HS-27A (cell line): ENCODE measurements at regions not wholly inside any gene's neighbourhood (a gene's known extent, or its start where the extent isn't known, plus 50 kb on each side); places are given as distances from the start of the nearest gene placed in this dataset.

Source experiments
- DNase-seq: peaks from one replicate; pipeline ENCODE4 v3.0.0-alpha.2; 2012; ENCODE audit warnings: low read depth, missing footprints

DNA sequence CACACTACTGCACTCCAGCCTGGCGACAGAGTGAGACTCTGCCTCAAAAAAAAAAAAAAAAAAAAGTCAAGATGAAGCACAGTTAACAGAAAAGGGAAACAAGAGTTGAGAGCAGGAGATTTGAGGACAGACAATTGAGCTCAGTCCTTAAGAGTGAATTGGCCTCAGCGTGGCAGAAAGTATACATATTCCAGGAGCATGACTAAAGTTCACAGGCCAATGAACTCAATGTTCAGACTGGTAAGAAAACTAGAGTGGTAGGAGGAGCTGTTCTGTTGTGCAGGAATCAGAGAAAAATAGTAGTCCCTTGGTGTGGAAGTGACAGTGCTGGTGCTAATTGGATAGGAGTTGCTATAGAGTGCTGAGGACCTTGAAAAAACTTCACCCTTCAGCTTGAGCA is 60.0 kb downstream of the NRN1 start:
- no peak for DNase-seq

DNA sequence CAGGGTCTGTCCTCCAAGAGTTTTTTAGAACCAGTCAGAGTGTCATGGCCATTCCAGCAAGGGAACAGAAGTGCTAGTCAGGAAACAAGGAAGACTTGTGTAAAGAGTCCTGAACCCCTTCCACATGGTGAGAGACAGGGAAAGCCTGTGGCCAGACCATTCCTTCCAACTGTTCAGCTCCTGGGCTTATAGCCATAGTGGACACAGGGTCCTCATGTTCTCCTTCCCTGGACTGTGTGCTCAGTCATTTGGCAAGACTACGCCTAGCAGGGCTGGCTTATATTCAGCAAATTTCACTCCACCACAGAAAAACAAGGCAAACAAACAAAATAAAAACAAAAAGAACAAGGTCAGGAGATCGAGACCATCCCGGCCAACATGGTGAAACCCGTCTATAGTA is 60.5 kb downstream of the NRN1 start:
- DNase-seq, result no peak

- no peak for DNase-seq
Observed at GRCh38 chr6:5943591-5943990, 63.1 kb downstream of the NRN1 start.

- no peak for DNase-seq
Observed at GRCh38 chr6:5942591-5942990, 64.1 kb downstream of the NRN1 start.

- no peak for DNase-seq
Observed at GRCh38 chr6:5941188-5941587, 65.5 kb downstream of the NRN1 start.

DNA sequence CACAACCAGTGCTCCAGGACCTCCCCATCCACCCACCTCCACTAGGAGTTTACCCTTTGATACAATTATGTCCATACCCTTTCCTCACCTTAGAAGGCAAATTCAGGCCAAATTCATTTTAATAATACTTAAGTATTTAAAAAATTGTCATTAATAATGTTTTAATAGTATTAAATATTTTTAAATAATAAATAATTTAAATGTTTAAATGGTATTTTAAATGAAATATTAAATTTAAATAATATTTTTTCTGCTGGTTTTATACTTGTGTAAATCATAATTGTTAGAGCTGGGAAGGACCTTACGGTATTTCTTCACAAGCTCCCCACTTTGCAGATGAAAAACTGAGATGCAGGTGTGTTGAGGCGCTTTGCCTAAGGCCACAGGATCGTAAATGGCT is 67.8 kb downstream of the NRN1 start:
- DNase-seq, result no peak

- no peak for DNase-seq
Observed at GRCh38 chr6:5937936-5938706, 68.6 kb downstream of the NRN1 start.

DNA sequence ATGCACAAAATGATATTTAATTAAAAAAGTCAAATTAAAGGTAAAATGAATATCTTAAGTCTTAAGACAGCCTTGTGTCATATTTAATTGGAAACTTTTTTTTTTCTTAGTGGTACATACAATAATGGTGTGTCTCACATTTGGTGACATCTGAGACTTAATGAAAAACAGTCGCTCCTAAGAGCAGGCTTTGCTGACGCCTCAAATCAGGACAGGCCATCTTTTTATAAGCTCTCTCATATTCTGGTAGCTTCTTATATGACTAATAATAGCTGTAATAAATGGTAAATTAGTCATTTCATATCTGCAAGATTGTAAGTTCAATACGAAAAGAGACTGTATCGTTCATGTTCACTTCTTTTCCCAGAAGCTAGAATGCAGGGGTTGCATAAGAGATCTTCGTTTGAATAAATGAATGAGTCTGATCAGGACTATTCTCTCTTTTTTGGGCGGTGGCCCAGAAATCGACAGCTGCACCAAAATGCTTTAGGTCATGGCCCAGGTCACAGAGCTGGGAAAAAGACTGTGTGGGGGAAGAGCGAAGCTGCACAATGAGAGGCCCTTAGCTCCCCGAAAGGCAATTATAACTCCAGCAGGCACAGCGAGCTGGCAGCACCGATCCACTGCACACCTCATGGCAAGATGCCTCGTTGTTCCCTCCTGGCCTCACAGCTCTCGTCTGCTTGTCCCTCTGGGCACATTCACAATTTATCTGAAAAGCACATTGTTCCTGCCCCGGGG is 69.4 kb downstream of the NRN1 start:
- DNase-seq, result no peak

DNA sequence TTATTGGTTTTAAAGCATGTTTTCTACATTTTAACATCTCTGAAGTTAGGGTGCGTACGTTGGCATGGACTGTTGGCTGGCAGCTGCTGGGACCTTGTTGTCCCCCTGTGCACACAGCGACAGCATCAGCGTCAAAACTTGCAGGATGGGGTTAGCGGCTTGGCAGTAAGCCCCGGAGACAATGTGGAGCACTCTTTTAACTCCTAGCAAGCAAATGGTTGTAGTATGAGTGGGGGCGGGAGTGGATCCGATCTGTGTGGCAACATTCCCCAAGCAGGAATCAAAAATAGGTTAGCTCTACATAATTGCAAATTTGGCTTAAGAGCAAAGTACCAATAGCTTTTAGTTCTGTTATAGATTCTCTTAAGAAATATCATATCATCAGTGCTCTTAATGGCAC is 70.1 kb downstream of the NRN1 start:
- DNase-seq, result no peak

- DNase-seq, result no peak
Observed at GRCh38 chr6:5936140-5936539, 70.6 kb downstream of the NRN1 start.

DNA sequence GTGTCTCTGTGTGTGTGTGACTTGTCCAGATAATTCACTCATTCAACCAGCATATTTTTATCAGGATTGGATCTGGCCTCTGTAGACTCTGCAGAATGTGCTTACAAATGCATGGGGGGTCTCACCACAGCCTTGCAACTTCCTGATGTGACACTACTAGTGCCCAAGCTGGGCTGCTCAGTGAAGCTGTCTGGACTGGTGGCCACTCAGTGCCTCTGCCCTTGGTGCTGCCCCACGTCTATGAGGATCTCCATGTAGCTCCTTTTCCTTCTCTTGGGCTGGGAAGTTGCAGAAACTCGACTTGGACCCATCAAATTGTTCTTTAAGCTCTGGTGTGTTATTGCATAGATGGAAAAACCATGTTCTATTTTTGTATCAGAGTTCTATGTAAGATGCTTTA is 75.8 kb downstream of the NRN1 start:
- DNase-seq, result no peak

DNA sequence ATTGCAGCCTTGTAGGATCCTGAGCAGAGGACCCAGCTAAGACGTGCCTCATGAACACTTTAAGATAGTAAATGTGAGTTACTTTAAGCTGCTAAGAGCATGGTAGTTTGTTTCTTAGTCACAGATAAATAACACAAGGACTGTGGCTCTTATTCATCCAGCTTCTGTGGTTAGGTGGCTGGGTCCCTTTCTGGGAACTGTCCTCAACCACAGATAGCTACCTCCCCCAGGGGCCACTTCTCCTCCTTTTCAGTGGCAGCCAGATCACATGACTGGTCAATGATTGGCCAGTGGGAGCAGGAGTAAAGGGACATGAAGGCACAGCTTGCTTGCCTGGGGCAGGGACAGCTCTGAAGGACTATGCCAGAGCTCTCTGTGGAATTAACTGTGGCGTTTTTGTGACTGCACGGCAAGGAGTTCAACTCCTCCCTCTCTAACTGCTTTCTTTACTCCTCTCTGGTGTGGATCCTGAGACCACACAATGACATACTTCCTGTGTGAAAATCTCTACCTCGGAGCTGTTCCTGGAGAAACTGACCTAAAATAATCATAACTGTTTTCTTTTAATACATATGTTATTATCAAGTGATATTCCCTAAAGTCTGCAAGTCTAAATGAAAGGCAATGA is 76.5 kb downstream of the NRN1 start:
- DNase-seq, result no peak

DNA sequence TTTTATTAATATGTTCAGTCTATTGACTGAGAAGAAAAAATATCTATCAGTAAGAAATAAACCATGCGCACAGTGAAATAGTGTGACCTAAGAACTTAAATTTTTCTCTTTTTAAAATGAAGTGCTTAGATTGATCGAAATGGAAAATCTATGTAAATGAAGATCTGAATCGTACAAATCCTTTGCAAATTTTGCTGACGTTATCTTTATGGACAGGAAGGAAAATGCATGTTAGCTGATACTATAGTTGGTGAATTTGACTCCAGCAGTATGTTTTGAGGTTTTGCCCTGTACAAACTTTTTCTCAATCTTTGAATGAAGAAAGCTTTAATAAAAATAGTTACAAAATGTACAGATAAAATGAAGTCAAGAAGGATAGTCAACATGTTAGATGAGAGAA is 82.9 kb downstream of the NRN1 start:
- DNase-seq, result no peak

- no peak for DNase-seq
Observed at GRCh38 chr6:5922230-5922629, 84.5 kb downstream of the NRN1 start.

DNA sequence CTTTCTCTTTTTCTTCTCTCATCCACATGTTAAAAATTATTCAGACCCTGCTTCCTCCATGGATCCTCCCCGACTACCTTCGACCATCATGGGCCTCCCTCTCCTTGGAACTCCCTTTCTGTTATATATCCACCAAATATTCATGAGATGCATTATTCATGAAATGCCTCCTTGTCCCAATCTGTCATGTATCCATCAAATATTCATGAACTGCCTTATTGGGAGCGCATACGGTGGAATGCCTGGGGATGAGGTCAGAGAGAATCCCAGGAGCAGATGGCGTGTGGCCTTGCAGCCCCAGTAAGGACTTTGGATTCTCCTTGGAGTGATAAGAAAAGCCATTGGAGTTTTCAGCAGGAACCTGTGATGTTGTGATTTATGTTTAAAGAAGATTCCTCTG is 97.0 kb downstream of the NRN1 start:
- DNase-seq, result no peak

DNA sequence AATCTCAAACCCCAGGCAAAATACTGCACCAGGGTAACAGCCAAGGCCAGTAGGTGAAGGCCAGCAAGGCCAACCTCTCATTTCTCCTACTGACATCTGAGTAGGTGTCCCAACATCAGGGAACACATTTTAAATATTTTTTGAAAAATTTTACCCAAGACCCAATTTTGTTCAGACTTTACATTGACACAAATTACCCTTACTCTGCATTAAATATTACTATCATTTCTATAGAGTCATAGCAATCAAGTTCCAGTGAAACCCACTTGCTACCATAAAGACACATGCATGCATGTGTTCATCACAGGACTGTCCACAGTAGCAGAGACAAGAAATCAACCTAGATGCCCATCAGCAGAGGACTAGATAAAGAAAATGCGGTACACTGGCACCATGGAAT is 99.9 kb downstream of the NRN1 start:
- DNase-seq, result no peak

DNA sequence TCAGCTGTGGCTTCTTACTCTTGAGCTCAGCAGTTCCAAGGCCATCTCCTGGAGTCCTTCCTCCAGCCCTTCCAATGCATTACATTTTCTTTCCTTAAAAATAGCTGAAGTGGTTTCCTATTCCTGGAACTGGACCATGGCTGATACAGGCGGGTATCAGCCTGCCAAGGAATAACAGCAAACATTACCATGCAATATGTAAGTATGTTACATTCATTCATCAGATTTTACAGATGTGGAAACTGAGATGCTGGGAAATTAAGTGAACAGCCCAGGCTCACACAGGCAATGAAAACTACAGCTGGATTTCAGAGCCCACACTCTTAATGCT is 100.4 kb downstream of the NRN1 start:
- DNase-seq, result no peak

GRCh38 chr6:5905431-5906339 is 101.0 kb downstream of the NRN1 start:
- peak; percentile 17 for DNase-seq

DNA sequence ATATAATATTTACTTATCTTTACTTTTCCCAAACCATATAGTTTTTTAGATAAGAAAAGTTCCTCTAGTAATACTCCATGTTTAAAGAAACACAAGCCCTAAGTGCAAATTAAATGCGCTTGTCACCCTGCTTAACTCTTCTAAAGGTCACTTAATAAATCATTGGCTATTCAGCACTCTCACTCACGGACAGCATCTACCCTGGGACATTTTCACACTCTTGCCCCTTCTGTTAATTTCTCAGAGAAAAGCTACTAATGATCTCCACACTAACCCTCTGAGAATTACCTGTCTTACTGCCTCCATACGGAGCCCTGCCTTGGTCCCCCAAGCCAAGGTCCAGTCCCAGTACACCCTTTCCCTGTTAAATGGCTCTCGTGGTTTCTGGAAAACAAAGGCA is 102.2 kb downstream of the NRN1 start:
- DNase-seq, result no peak

GRCh38 chr6:5899216-5900045 is 107.3 kb downstream of the NRN1 start:
- no peak for DNase-seq

DNA sequence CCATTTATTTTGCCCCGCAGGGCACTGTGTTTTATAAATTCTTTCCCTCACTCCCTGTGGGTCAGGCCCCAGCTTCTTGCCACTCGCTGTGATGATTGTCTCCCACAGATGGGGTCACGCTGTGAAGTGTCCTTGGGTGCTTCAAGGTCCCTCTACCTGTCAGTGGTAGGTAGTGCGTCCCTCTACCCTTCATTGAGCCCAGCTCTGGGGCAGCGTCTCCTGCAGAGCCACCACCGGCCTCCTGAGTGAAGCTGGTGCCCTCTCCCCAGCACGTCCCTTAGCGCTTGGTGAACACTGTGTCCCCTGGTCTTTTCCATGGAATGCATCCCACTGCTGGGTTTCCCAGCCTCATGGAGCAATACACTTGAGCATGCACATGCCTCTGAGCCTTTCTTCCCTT is 108.2 kb downstream of the NRN1 start:
- DNase-seq, result no peak

DNA sequence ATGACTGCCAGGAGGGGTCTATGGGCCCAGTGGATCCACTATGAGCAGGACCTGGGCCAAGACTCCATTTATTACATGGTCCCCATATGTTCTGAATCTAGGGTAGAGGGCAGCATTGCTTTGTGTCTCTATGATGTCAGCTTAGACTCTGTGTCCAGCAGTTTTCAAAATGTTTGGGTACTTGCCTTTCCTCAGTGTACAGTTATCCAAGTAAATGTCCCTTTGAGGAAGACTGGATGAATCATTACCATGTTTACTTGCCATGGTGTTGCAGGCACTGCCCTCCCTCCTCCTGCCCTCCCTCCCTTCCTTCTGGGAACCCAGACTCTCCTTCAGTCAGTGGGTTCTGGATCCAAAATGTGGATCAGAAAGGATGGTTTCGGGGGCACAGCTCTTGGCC is 108.6 kb downstream of the NRN1 start:
- DNase-seq, result no peak
